T-helper 2 cell treated with Interferon-gamma antibody and Interleukin-4, amounts not matched to agents 100 ng/mL and 5 ng/mL, for 36 hours (primary cell): ENCODE measurements at regions not wholly inside any gene's neighbourhood (a gene's known extent, or its start where the extent isn't known, plus 50 kb on each side); places are given as distances from the start of the nearest gene placed in this dataset.
"Not testable (repeated sequence)": the region's sequence is repeated elsewhere in the genome, so short reads cannot be mapped to it uniquely, and the experiment has no call there.

Experiments used
- intact Hi-C: fragments of 100-400 bp; cut with micrococcal nuclease; formaldehyde crosslinking; loops from one replicate; pipeline ENCODE4 v1.15.1; 2023

- intact Hi-C loops: no loop called here
These were observed 155.4 kb upstream of the IQSEC1 start for GRCh38 chr3:13228584-13228983.

GRCh38 chr3:13228169-13228568 is 154.9 kb upstream of the IQSEC1 start:
- intact Hi-C loops: not testable (repeated sequence)

- intact Hi-C loops: no loop called here
These were observed 154.3 kb upstream of the IQSEC1 start for GRCh38 chr3:13227315-13228165.

- intact Hi-C loops: no loop called here
These were observed 151.7 kb upstream of the IQSEC1 start for GRCh38 chr3:13224967-13225366.

- intact Hi-C loops: no loop called here
These were observed 150.5 kb upstream of the IQSEC1 start for GRCh38 chr3:13223574-13224237.

GRCh38 chr3:13222891-13223573 is 149.8 kb upstream of the IQSEC1 start:
- intact Hi-C loops: no loop called here

- intact Hi-C loops: no loop called here
These were observed 148.9 kb upstream of the IQSEC1 start for GRCh38 chr3:13222131-13222530.

- intact Hi-C loops: no loop called here
These were observed 148.3 kb upstream of the IQSEC1 start for GRCh38 chr3:13221491-13222061.

- intact Hi-C loops: no loop called here
These were observed 147.8 kb upstream of the IQSEC1 start for GRCh38 chr3:13220991-13221390.

GRCh38 chr3:13219902-13220296 is 146.7 kb upstream of the IQSEC1 start:
- intact Hi-C loops: no loop called here

- intact Hi-C loops: no loop called here
These were observed 146.1 kb upstream of the IQSEC1 start for GRCh38 chr3:13219077-13219901.

GRCh38 chr3:13218541-13218908 is 145.3 kb upstream of the IQSEC1 start:
- intact Hi-C loops: no loop called here

- intact Hi-C loops: no loop called here
These were observed 144.7 kb upstream of the IQSEC1 start for GRCh38 chr3:13217736-13218540.

GRCh38 chr3:13217253-13217652 is 144.0 kb upstream of the IQSEC1 start:
- intact Hi-C loops: no loop called here

GRCh38 chr3:13215940-13216546 is 142.8 kb upstream of the IQSEC1 start:
- intact Hi-C loops: no loop called here

GRCh38 chr3:13214847-13215472 is 141.7 kb upstream of the IQSEC1 start:
- intact Hi-C loops: no loop called here

GRCh38 chr3:13213911-13214846 is 140.9 kb upstream of the IQSEC1 start:
- intact Hi-C loops: no loop called here

- intact Hi-C loops: no loop called here
These were observed 140.3 kb upstream of the IQSEC1 start for GRCh38 chr3:13213490-13213889.
